ENCODE measurements at regions not wholly inside any gene's neighbourhood (a gene's known extent, or its start where the extent isn't known, plus 50 kb on each side); places are given as distances from the start of the nearest gene placed in this dataset.

DNA sequence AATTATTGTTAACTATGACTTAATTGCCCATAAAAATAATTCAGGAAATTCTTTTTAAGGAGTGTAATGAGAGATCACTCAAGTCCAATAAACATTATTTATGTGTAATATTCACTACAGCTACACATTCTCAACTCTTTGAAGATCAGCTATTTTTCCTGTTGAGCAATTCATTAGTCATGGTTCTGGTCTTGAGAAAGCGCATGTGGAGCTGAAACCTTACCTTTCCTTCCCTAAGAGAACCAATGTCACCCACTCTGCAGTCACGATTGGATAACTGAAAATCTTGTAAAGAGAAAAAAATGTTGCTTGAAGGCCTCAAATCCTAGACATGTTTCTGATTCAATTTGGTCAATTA lies 736.9 kb upstream of the MARCKS start:
- in situ Hi-C loops (cut with MboI; ENCODE audit: low pct_unique_long_range_greater_than_20kb, low sequenced_read_pairs) = no loop called here
- DNase-seq = no peak

DNA sequence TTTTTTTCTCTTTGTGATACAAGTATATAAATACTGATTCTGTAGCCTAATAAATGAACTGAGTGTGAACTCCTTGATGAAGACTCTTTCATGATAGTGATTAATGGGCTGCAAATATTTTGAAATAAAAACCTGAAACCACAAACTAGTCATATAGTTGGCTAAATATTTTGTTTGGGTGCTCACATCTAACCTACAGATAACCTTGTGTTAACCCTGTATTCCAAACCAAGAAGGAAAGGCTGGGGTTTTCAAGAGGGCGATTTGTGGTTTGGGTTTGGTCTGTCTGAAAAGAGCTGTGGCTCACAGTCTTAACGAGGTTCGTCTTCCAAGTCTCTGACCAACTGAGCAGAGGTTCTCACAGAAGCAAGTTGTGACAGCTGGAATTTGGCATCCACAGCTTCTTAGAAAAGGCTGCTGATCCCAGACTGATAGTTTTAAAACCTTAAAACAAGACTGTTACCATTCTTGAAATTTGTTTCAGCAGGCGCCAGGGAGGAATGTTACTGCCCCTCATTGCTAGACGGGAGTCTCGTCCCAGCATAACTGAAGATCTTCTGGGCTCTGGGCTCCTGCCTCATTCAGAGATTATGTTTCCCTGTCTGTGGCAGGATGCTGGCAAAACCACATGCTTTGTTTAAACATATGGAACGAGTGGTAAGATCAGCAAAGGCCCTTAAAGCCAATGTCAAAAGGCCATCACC lies 736.4 kb upstream of the MARCKS start:
- in situ Hi-C loops (cut with MboI; ENCODE audit: low pct_unique_long_range_greater_than_20kb, low sequenced_read_pairs) = no loop called here
- DNase-seq = no peak

DNA sequence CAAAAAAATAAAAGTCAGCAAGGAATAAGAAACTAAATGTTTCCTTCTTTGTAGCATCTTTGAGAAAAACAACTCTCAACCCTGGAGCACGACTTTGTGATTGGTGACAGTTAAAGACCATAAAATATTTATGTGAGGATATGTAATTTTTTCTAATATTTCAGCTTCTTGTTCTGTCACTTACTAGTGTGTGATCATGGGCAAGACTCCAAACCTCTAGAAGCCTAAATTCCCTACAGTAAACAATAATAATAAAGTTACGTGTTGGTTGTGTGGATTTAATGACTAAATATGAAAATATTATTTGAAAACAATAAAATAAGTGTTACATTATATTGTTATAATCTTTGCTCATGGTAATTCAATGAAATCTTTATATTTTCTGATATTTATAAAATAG lies 735.6 kb upstream of the MARCKS start:
- DNase-seq = no peak
- in situ Hi-C loops (cut with MboI; ENCODE audit: low pct_unique_long_range_greater_than_20kb, low sequenced_read_pairs) = no loop called here

DNA sequence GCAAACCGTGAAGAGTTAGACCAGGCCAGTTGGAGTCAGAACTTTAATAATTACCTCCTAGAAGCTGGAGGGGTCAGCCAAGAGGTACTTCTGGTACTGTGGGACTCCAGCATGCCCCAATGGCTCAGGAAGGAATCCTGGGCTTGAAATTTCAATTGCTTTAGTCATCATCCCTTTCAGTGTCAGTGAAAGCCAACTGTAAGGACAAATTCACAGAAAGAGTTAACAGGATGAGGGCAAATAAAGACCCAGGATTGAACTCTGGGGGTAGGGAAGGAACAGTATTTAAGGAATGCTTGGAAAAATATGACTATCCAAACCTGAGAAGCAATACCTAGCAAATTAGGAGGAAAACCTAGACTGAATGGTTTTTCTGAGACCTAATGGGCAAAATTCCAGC lies 735.1 kb upstream of the MARCKS start:
- no peak for DNase-seq
- in situ Hi-C loops (cut with MboI; ENCODE audit: low pct_unique_long_range_greater_than_20kb, low sequenced_read_pairs) = no loop called here

DNA sequence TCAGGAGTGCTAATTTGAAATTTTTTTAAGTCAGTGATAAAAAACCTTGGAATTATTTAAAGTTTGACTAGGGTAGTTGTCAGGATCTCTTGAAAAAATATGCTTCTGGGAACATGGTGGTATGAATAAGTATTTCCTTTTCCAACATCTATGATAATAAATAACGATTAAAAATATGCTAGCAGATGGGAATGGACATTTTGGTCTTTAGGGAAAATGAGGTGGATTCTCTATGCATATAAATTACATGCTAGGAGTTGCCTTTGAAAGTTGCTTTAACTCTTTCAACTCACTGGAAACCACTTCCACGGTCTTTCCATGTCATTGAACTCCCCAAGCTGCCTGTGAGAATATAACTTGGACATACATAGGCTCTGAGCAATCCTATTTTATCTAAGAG lies 731.5 kb upstream of the MARCKS start:
- in situ Hi-C loops (cut with MboI; ENCODE audit: low pct_unique_long_range_greater_than_20kb, low sequenced_read_pairs) = no loop called here
- no peak for DNase-seq

DNA sequence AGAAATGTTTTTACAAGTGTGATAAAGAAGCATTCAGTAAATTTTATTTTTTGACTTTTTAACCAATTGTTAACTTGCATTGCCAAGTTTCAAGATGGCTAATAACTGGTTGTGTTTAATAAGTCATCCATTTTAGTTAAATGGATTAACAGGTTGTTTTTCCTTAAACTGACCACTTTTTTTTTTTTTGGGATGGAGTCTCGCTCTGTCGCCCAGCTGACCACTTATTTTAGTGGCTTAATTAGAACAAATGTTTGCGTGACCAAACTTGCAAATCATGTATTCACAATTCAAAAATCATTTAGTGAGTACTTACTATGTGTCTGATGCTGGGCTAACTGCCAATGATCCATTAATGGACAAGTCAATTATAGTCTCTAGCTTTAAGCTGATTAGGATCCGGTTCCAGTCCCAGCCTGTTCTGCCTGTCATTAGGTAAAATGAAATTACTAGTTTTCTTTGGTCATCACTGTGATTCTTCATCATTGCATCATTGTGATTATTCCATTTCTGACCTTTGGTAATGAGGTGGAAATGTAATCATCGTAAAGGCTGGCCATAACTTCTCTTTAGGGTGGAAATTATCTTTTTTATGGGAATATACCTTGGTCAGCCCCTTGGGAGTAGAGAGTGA lies 729.2 kb upstream of the MARCKS start:
- DNase-seq = no peak
- in situ Hi-C loops (cut with MboI; ENCODE audit: low pct_unique_long_range_greater_than_20kb, low sequenced_read_pairs) = no loop called here

DNA sequence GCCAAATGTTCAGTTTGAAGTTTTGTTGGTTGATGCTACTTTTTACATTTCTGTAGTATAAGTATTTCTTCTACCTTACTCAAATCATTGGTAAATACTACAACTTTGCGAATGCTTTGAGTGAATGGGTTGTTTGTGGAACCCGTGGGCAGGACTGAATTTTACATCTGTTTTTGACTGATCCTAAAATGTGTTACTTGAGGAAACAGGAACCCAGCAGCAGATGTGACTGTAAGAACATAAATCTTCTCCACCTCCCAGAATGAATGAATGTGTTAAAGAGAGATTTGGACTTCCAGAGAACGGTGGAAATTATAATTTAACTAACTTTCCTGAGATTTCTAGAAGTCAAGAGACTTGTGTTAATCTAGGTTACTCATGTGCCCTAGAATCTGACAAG lies 728.5 kb upstream of the MARCKS start:
- in situ Hi-C loops (cut with MboI; ENCODE audit: low pct_unique_long_range_greater_than_20kb, low sequenced_read_pairs) = no loop called here
- no peak for DNase-seq

DNA sequence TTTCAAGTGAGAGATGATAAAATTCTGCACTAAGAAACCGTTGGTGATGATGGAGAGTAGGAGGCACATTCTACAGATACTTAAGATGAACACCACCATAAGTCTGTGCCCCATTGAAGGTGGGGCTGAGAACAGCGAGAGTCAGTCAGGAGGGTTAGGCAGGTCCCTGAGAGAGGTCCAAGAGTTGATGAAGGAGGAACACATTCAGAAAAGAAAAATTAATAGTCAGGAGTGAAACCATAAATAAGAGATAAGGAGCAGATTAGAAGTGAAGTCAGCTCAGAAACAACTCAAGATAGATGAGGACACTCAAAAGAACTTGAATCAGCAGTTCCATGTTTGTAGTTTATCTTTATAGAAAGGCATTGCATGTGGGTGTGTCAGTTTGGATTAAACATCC lies 727.2 kb upstream of the MARCKS start:
- DNase-seq = no peak
- in situ Hi-C loops (cut with MboI; ENCODE audit: low pct_unique_long_range_greater_than_20kb, low sequenced_read_pairs) = no loop called here

DNA sequence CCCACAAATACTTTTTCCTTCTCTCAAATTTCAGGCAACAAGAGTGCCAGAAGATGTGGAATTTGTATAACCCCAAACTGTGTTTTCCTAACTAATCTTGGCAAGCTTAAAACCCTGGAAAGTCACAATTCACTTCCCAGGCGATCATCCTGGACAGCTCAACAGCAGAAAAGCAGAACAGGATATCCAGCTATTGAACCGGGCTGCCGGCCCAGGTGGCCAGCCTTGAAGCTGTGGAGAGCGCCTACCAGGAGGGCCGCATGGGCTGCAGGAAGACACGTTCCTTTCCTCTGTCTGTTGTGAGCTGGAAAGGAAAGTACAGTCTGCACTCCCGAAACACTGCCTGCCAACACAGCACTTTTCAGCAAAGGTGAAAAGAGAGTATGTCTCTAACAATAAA lies 719.7 kb upstream of the MARCKS start:
- no peak for DNase-seq
- in situ Hi-C loops (cut with MboI; ENCODE audit: low pct_unique_long_range_greater_than_20kb, low sequenced_read_pairs) = no loop called here

DNA sequence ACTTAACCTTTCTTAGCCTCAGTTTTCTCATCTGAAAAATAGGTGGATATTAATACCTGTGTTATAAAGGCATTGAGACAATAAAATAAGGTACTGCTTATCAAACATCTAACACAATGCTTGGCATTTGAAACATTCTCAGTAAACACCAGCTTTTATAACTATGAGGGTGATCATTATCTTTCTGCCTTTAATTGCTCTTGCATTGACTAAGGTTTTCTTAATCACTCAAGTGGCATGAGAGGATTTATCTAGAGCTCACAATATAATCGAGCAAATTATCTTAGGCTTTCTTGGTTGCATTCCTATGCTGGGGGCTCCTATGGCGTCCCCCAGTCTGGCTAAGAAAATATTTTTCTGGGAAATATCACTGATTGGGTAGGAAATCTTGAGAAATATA lies 716.4 kb upstream of the MARCKS start:
- in situ Hi-C loops (cut with MboI; ENCODE audit: low pct_unique_long_range_greater_than_20kb, low sequenced_read_pairs) = no loop called here
- no peak for DNase-seq

DNA sequence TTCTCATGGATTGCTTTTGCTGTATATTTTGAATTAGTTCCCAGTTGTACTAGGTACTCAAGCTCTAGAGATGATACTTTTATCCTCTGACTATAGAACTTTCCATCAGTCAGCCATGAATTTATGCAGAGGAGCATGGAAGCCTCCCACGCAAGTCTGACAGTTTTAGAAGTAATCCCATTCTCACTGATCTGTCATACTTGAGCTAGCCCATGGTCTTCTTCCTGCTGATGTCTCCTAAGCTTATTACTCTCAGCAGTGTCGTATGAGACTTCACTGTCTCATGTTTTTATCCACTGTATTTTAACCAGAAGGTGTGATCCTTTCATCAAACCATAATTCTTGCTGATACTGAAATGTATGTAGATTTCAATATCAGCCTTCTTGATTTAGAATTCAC lies 715.2 kb upstream of the MARCKS start:
- in situ Hi-C loops (cut with MboI; ENCODE audit: low pct_unique_long_range_greater_than_20kb, low sequenced_read_pairs) = no loop called here
- DNase-seq = no peak

DNA sequence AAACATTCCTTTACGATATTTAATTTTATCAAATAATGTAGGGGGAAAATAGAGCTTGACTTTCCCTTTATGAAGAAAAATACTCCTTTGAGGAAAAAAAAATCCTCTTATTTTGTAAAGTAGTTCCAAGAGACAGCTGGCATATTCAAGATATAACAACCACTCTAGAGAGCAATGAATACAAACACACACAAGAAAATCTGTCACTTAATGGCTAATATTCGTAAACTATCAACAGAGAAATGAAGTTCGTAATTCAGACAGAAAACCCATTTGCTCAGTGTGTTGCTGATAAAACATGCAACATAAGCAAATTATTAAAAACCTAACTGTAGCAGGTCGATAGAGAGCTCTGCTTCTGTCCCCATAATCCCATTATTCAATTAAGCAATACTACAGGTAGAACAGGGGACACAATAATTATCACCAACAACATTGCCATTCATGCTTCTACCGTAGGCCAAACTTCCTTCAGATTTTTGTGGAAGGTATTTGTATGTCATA lies 714.4 kb upstream of the MARCKS start:
- in situ Hi-C loops (cut with MboI; ENCODE audit: low pct_unique_long_range_greater_than_20kb, low sequenced_read_pairs) = no loop called here
- no peak for DNase-seq

DNA sequence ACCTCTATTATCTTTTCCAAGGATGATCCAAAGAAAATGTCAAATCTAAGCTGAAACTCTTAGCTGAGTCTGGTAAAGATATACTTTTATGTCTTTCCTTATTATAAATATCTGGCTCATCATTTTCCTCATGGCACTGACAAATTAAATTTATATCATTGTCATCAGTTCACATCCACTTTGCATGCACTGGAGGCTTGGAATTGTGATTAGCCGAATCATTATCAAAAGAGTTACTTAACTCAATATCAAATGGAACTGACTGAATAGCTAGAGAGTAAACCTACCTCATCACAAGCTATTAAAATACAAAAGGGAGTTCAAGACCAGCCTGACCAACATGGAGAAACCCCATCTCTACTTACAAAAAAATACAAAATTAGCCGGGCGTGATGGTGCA lies 713.9 kb upstream of the MARCKS start:
- DNase-seq = no peak
- in situ Hi-C loops (cut with MboI; ENCODE audit: low pct_unique_long_range_greater_than_20kb, low sequenced_read_pairs) = no loop called here

DNA sequence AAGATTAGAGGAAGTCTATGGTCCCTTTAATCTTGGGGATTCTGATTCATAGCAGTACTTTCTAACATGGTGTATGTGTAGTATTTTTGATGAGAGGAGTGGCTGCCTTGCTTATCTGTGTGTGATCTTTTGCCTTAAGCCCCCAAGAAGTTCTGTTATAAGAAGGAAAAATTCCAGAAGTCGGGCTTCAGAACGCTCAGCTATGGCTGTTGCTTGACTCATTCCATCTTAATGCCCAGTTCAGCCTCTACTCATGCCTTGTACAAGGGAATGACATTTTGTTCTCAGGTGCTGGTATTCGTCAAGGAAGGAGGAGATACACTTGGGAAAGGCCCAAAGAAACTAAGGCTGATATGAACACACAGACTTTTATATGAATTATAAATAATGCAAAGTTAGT lies 713.0 kb upstream of the MARCKS start:
- in situ Hi-C loops (cut with MboI; ENCODE audit: low pct_unique_long_range_greater_than_20kb, low sequenced_read_pairs) = no loop called here

DNA sequence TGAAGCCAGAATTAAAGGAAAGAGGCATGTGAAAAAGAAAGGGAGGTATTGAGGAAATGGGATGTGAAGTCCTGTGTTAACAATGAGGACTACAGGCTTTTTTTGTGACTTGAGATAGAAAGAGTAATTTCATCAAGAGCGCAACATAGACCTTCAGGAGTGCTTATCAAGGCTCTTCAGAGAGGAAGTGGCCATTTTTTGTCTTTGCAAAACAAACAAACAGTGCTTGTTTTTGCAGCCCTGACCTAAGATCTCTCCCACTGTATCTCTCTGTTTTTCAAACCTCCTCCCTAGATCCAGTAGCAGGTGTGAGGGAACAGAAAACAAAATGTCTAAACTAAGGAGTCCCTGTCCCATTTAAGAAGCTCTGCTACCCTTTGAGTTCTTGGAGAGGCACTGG lies 710.3 kb upstream of the MARCKS start:
- DNase-seq = no peak
- in situ Hi-C loops (cut with MboI; ENCODE audit: low pct_unique_long_range_greater_than_20kb, low sequenced_read_pairs) = no loop called here

More for the DNA sequence above, 713.0 kb upstream of the MARCKS start:
- DNase-seq = no peak

DNA sequence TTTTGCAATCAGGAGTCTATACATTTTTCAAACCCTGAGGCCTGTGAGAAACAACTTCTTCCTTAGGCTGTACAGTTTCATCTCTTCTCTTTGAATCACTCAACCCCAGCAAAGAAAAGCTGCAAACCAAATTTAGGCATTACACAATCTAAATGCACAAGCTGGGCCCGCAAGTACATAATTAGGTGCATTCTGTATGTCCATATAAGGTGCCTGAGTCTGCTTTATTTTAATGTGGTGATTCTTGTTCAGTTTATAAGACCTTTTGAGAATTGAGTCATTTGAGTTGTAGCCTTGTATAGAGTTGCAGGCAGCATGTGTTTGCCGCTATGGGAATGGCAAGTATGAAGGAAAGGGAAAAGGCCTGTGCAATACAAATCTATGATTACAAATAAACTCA lies 709.6 kb upstream of the MARCKS start:
- DNase-seq = no peak

DNA sequence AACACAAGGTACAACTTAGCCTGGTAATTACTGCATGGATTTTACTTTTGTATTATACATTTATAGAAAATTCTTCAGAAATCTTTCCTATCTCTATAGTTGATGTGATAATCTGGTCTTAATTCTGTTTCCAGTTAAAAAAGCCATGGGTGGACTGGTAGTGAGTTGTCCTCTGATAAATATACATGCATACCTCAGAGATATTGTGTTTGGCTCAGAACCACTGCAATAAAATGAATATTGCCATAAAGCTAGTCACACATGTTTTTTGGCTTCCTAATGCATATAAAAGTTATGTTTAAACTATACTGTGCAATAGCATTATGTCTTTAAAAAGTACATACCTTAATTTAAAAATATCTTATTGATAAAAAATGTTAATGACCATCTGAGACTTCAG lies 708.6 kb upstream of the MARCKS start:
- no peak for DNase-seq
- in situ Hi-C loops (cut with MboI; ENCODE audit: low pct_unique_long_range_greater_than_20kb, low sequenced_read_pairs) = no loop called here

More for the DNA sequence above, 709.6 kb upstream of the MARCKS start:
- in situ Hi-C loops (cut with MboI; ENCODE audit: low pct_unique_long_range_greater_than_20kb, low sequenced_read_pairs) = no loop called here

DNA sequence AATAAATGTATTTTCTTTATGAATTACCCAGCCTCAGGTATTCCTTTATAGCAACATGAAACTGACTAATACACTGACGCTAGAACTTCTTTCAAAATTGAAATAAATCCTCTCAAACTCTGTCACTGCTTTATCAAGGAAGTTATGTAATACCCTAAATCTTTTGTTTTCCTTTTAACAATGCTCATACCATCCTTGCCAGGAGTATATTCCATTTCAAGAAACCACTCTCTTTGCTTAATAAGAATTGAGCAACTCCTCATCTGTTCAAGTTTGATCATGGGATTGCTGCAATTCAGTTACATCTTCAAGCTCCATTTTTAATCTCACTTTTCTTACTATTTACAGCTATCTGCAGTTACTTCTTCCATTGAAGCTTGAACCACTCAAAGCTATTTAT lies 707.6 kb upstream of the MARCKS start:
- in situ Hi-C loops (cut with MboI; ENCODE audit: low pct_unique_long_range_greater_than_20kb, low sequenced_read_pairs) = no loop called here
- DNase-seq = no peak

DNA sequence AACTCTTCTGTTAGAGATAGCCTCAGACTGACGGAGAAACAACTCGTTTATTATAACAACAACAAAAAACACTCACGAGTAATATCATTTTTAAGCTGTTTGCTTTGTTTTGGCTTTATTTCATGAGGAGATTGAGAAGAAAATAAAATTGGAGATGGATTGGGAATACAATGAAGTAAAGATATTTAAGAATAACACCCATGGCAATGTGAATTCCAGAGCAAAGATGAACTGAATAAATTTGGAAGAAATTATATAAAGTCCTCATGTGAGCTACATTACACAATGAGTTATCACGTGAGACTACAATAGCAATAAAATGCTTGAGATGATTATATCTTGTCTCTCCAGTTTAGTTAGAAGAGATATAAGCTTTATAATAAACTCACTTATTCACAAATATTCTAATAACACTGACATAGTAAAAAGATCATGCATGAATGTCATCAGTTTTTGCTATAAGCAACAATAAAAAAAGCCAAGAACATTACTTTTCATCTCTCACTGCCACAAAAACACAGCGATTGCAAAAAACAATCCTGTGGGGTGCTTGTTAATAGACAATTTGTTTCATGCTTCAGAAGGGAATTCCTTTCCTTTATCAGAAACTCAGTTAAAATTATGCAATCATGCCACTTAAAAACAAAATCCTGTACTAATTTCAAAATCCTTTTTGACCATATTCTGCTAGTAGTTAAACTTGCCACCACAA lies 696.7 kb upstream of the MARCKS start:
- no peak for DNase-seq
- in situ Hi-C loops (cut with MboI; ENCODE audit: low pct_unique_long_range_greater_than_20kb, low sequenced_read_pairs) = no loop called here

DNA sequence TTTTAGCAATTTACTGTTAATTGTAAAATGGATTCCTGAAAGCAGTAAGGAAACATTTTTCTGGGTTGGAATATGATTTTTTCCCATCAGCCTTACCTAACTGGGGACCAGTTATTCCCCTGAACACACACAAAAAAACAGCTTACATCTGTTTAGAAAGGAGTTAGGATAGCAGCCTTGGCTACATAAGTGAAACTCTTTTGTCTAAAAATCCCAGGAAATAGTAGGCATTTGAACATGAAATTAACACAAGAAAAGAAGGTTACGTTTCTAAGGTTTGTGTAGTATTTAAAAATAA lies 696.2 kb upstream of the MARCKS start:
- in situ Hi-C loops (cut with MboI; ENCODE audit: low pct_unique_long_range_greater_than_20kb, low sequenced_read_pairs) = no loop called here
- no peak for DNase-seq

DNA sequence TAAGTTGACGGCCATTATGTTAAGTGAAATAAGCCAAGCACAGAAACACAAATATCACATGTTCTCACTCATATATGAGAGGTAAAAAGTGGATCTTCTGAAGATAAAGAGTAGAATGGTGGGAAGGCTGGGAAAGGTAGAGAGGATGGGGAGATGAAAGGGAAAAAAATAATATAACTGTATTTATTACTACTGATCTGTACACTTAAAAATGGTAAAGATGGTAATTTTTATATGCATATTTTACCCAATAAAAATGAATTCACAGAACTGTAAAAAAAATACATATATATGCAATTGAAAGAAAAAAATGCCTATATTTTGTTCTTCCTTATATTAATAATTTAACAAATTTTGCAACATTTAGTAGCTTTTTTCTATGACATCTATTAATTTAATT lies 694.4 kb upstream of the MARCKS start:
- no peak for DNase-seq
- in situ Hi-C loops (cut with MboI; ENCODE audit: low pct_unique_long_range_greater_than_20kb, low sequenced_read_pairs) = no loop called here

All from KBM-7 (cell line).